Endothelial cell of umbilical vein (primary cell): ENCODE measurements at regions not wholly inside any gene's neighbourhood (a gene's known extent, or its start where the extent isn't known, plus 50 kb on each side); places are given as distances from the start of the nearest gene placed in this dataset.

ENCODE experiments used
- BruUV-seq: library from RNA; stranded (reverse); fragments of 400-500 nt; replicated peaks from 2 replicates; lab custom pipeline; 2021; lab: Mats Ljungman, UMichigan
- CTCF ChIA-PET: fragments of 300-600, 350-600 bp; sonication (Branson Sonifier 250); formaldehyde crosslinking; loops from one replicate; lab custom pipeline; 2021; ENCODE audit warnings: antibody characterized with exemption, inconsistent platforms; lab: Charles Lee
- POLR2A ChIA-PET: fragments of 300-600, 350-600 bp; sonication (Branson Sonifier 250); formaldehyde crosslinking; loops from one replicate; lab custom pipeline; 2021; ENCODE audit warnings: antibody characterized with exemption, inconsistent platforms; lab: Charles Lee
- DNase-seq: peaks from one replicate; pipeline ENCODE4 v3.0.0-alpha.2; 2011; ENCODE audit warnings: low read depth, low spot score
- FAIRE-seq: peaks from 2 replicates; lab custom pipeline; 2011; peaks lifted over from hg19 to GRCh38; lab: Jason Lieb, UNC
- H2AFZ ChIP-seq: 2 replicates; pipeline ENCODE4 v1.6.0; 2012; ENCODE audit warnings: low read depth, low read length, control low read depth, inconsistent platforms
- H3K27ac ChIP-seq: 2 replicates; pipeline ENCODE4 v1.5.1; 2011; ENCODE audit warnings: low read depth, mild to moderate bottlenecking, control low read depth, low read length, moderate library complexity; ENCODE audit not compliant: insufficient read depth
- H3K27me3 ChIP-seq, 2 experiments: 2 replicates each; pipeline versions ENCODE4 v1.6.0 to v1.6.1; 2011; ENCODE audit warnings: low read length in 2 of 2, mixed read lengths in 1 of 2; ENCODE audit not compliant: control insufficient read depth in 2 of 2, insufficient read depth in 2 of 2
- H3K36me3 ChIP-seq, 2 experiments: 2 replicates in 1 of 2; 3 replicates in 1 of 2; pipeline ENCODE4 v1.5.1; 2011; ENCODE audit warnings: low read length in 2 of 2, mild to moderate bottlenecking in 1 of 2, moderate library complexity in 1 of 2; ENCODE audit not compliant: control insufficient read depth in 2 of 2, insufficient read depth in 2 of 2; ENCODE audit errors: extremely low read depth in 1 of 2
- H3K4me1 ChIP-seq: 3 replicates; pipeline ENCODE4 v1.5.1; 2011; ENCODE audit warnings: mild to moderate bottlenecking, low read length; ENCODE audit not compliant: control insufficient read depth, insufficient read depth; ENCODE audit errors: extremely low read depth
- H3K4me2 ChIP-seq: 2 replicates; pipeline ENCODE4 v1.6.1; 2011; ENCODE audit warnings: low read length, control low read depth, mixed read lengths; ENCODE audit not compliant: insufficient read depth
- H3K4me3 ChIP-seq, 3 experiments: fragments of 200-600 bp in 1 of 3; sonication (generic), shearing (Covaris generic) in 1 of 3; replicated peaks in 1 of 3; 2 replicates each; pipeline ENCODE4 v1.5.1; 2011 to 2016; ENCODE audit warnings: control low read depth in 3 of 3, low read length in 3 of 3, mild to moderate bottlenecking in 2 of 3, inconsistent platforms in 1 of 3, low read depth in 1 of 3, moderate library complexity in 1 of 3; ENCODE audit not compliant: insufficient read depth in 1 of 3
- H3K79me2 ChIP-seq: 2 replicates; pipeline ENCODE4 v1.6.0; 2012; ENCODE audit warnings: low read length, inconsistent platforms; ENCODE audit not compliant: control insufficient read depth, insufficient read depth
- H3K9ac ChIP-seq: replicated peaks from 2 replicates; pipeline ENCODE3; 2011; ENCODE audit warnings: low read length, control low read depth; ENCODE audit not compliant: insufficient read depth; ENCODE audit errors: extremely low read depth
- H3K9me1 ChIP-seq: replicated peaks from 3 replicates; pipeline ENCODE4 v1.6.0; 2011; ENCODE audit warnings: mild to moderate bottlenecking, low read length; ENCODE audit not compliant: control insufficient read depth, insufficient read depth; ENCODE audit errors: extremely low read depth
- H3K9me3 ChIP-seq: replicated peaks from 2 replicates; pipeline ENCODE4 v1.5.1; 2012; ENCODE audit warnings: low read length, inconsistent platforms; ENCODE audit not compliant: control insufficient read depth, insufficient read depth
- H4K20me1 ChIP-seq: replicated peaks from 2 replicates; pipeline ENCODE3; 2011; ENCODE audit warnings: mild to moderate bottlenecking, low read length; ENCODE audit not compliant: control insufficient read depth, insufficient read depth; ENCODE audit errors: extremely low read depth
- CTCF ChIP-seq, 2 donors: IDR thresholded peaks; 1 replicate in 1 of 2; 2 replicates in 1 of 2; pipeline ENCODE4 v1.5.1; 2011; ENCODE audit warnings: low read length in 2 of 2, mild to moderate bottlenecking in 2 of 2, moderate library complexity in 2 of 2, control low read depth in 1 of 2, inconsistent platforms in 1 of 2, low read depth in 1 of 2; ENCODE audit not compliant: insufficient read depth in 1 of 2; ENCODE audit errors: extremely low read depth in 1 of 2
- EZH2 ChIP-seq: IDR thresholded peaks from 2 replicates; pipeline ENCODE4 v1.6.1; 2012; ENCODE audit warnings: borderline replicate concordance, low read depth, mild to moderate bottlenecking, moderate library complexity, low read length, inconsistent platforms; ENCODE audit not compliant: severe bottlenecking
- GATA2 ChIP-seq: IDR thresholded peaks from 2 replicates; pipeline ENCODE4 v1.7.0; 2011; ENCODE audit warnings: low read depth, mild to moderate bottlenecking, moderate library complexity, mixed read lengths, low read length; ENCODE audit not compliant: insufficient read length, insufficient read depth
- dilution Hi-C: fragments of 300-500 bp; cut with MboI; formaldehyde crosslinking; loops from one replicate; pipeline ENCODE4 v1.15.0; 2019; ENCODE audit warnings: low sequenced_read_pairs; ENCODE audit not compliant: extremely low pct_ligation_motif_present
- intact Hi-C: fragments of 100-400 bp; cut with micrococcal nuclease; formaldehyde crosslinking; loops from one replicate; pipeline ENCODE4 v1.10.0; 2022

GRCh38 chr4:26059391-26060154 is 145.6 kb downstream of the SMIM20 start:
- dilution Hi-C loops (no loop called here), intact Hi-C loops (no loop called here)
- ChIA-PET POLR2A (no interaction called here), CTCF (interaction anchor here (0.9 to 1.4 kb wide), 3 partner anchors 13 to 351 kb away, joined by 3 to 5 read pairs (median 4); no protein-coding TSS in a partner anchor)
- no peaks in the 10 kb centered on the region for H3K9me3 ChIP-seq
- TF ChIP-seq GATA2, result no peak
- TF ChIP-seq CTCF (IDR thresholded peaks at IDR 0.05; ENCODE audit: extremely low read depth in 1 of 2, insufficient read depth in 1 of 2, low read depth in 1 of 2, low read length in 2 of 2), result no peak
- H3K79me2 ChIP-seq, result no peaks in the 10 kb centered on the region
- no peak overlapping the region for H3K4me2 ChIP-seq
- FAIRE-seq (no peak), DNase-seq (no peak)
- no peaks in the 10 kb centered on the region for H3K36me3 ChIP-seq
- no TSS peak for BruUV-seq
- H3K9ac ChIP-seq, result no peak overlapping the region
- H3K27ac ChIP-seq, result no peak overlapping the region
- H4K20me1 ChIP-seq, result no peaks in the 10 kb centered on the region
- no peak overlapping the region for H2AFZ ChIP-seq
- no peak overlapping the region for H3K4me3 ChIP-seq
- no peaks in the 10 kb centered on the region for H3K9me1 ChIP-seq
- H3K4me1 ChIP-seq, result no peaks in the 10 kb centered on the region
- no peaks in the 10 kb centered on the region for H3K27me3 ChIP-seq

DNA sequence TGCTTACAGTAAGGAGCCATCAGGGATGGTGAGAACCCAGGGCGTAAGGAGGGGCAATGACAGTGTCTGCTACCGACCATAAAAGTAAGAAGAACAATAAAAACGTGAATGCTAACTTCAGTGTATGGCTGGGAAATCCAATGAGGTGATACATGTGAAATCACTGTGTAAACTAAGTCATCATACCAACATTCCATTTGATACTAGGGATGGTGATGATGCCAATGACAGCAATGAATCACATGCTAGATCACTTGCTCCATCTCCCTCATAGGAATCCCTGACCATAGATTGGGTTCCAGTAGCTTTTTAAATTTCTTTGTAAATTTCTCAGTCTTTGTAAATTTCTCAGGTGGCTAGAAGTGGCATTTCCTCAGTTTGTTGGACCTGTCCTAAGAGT is 146.3 kb downstream of the SMIM20 start:
- no peak for TF ChIP-seq EZH2
- Histone ChIP-seq H3K9me3 (no peaks in the 10 kb centered on the region), H3K9ac (no peak overlapping the region), H3K9me1 (no peaks in the 10 kb centered on the region), H3K4me1 (no peaks in the 10 kb centered on the region), H3K27ac (no peak overlapping the region), H2AFZ (no peak overlapping the region), H3K4me3 (no peak overlapping the region), H4K20me1 (no peaks in the 10 kb centered on the region), H3K4me2 (no peak overlapping the region), H3K27me3 (no peaks in the 10 kb centered on the region), H3K79me2 (no peaks in the 10 kb centered on the region), H3K36me3 (no peaks in the 10 kb centered on the region)
- dilution Hi-C loops (no loop called here), intact Hi-C loops (no loop called here)
- POLR2A ChIA-PET, result no interaction called here
- DNase-seq (no peak), FAIRE-seq (no peak)
- BruUV-seq, result no TSS peak
- CTCF ChIA-PET, result interaction anchor here (1.0 kb wide), 1 partner anchor 350 kb away, joined by 6 read pairs; no protein-coding TSS in a partner anchor
